ENCODE measurements at regions not wholly inside any gene's neighbourhood (a gene's known extent, or its start where the extent isn't known, plus 50 kb on each side); places are given as distances from the start of the nearest gene placed in this dataset.

DNA sequence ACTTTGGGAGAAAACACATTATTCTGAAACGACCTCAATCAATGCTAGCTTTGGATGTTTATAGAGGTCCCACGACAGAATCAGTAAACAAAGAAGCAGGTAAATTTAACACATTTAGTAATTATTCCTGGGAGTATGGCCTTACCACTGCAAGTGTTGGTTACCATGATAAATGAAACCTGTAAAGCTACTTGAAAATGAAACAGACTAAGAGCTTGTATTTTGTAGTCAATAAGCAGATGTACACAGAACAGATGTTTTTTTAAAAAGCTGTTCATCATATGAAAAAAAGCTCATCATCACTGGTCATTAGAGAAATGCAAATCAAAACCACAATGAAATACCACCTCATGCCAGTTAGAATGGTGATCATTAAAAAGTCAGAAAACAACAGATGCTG lies 295.3 kb upstream of the XYLT1 start:
- no peaks in the 10 kb centered on the region for H3K4me1 ChIP-seq (ENCODE audit: control extremely low read depth in 1 of 4, control insufficient read depth in 4 of 4, insufficient read depth in 4 of 4, low read length in 3 of 4)
- DNase-seq = no peak
- H3K27ac ChIP-seq (ENCODE audit: insufficient read depth in 1 of 2, low read depth in 1 of 2, low read length in 2 of 2, poor library complexity in 1 of 2, severe bottlenecking in 2 of 2) = no peak overlapping the region
- H3K4me3 ChIP-seq (ENCODE audit: control insufficient read depth in 1 of 7, extremely low read depth in 1 of 7, insufficient read depth in 4 of 7, low read depth in 2 of 7, low read length in 6 of 7) = no peak overlapping the region
- H3K27me3 ChIP-seq (replicated peaks in 2 of 5; ENCODE audit: control insufficient read depth in 4 of 5, insufficient read depth in 5 of 5, low read length in 4 of 5) = no peaks in the 10 kb centered on the region
- POLR2A ChIA-PET = no interaction called here
- no peaks in the 10 kb centered on the region for H3K9me3 ChIP-seq (ENCODE audit: control extremely low read depth in 1 of 5, control insufficient read depth in 4 of 5, insufficient read depth in 2 of 5, low read depth in 1 of 5, low read length in 4 of 5)
- CTCF ChIA-PET = no interaction called here
- no CpG with 5 or more reads among the region's 2 CpGs for WGBS (ENCODE audit: insufficient coverage)
- H3K36me3 ChIP-seq (ENCODE audit: control insufficient read depth in 4 of 4, insufficient read depth in 4 of 4, low read length in 3 of 4) = no peaks in the 10 kb centered on the region

DNA sequence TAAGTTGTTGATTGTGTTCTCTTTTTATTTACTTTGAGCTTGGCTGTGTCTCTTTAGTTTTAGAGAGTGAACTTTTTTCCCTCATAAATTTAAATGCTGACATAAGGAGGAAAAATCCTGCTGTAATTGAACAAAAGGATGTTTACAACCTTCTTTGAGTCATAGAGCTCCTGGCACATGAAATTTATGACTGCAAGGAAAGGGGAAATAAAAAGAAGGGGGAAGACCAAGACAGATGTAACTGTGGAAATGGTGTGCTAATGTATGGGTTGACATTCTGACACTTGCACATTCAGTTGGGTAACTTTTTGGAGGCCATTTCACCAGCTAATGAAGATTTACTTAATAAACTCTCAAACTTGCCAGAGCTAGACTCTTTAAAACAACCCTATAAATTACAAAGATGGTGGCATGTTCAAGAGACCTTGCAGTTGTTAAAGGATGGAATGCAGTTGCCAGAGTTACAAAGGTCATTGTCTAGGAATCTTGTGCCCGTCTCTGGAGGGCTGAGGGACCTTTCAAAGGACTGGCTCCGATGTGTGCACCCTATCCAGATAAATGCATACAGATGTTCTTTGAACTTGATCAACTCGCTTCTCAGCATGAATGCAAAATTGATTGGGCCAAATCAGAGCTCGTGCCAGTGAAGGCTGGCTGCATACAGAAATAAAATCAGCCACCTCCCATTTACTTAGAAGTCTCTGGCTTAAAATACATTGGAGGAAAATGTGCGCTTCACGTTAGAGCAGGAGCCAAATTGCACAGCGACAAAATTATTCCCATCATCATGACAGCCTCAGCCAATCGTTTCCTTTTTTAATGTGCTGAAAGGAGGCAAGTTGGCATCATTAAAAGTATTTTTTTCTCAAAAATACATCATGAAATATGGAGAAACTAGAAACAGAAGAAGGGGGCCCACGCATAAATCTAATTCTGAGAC lies 289.0 kb upstream of the XYLT1 start:
- POLR2A ChIA-PET = no interaction called here

DNA sequence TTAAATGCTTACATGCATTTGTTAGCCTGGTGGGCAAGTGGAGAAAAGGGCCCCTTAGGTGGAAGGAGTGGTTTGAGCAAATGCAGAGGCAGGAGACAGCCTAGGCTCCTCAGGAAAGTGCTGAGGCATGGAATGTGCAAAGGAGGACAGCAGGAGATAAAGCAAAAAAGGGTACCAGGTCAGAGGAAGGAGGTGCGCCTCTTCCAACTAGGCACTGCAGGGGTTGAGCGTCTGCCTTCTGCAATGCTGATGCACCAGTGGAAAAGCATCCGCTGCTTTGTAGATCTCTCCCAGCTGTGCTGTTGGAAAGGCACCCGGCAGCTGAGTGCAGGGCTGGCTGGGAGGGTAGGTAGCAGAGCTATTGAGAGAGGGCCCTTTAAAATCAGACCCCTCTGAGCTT lies 287.0 kb upstream of the XYLT1 start:
- CTCF ChIA-PET = no interaction called here
- H3K27me3 ChIP-seq (replicated peaks in 2 of 5; ENCODE audit: control insufficient read depth in 4 of 5, insufficient read depth in 5 of 5, low read length in 4 of 5) = peaks cover 0 to 2% (median 0%) of the 10 kb centered on the region in 5 experiments
- H3K4me3 ChIP-seq (ENCODE audit: control insufficient read depth in 1 of 7, extremely low read depth in 1 of 7, insufficient read depth in 4 of 7, low read depth in 2 of 7, low read length in 6 of 7) = no peak overlapping the region
- no peaks in the 10 kb centered on the region for H3K4me1 ChIP-seq (ENCODE audit: control extremely low read depth in 1 of 4, control insufficient read depth in 4 of 4, insufficient read depth in 4 of 4, low read length in 3 of 4)
- no peaks in the 10 kb centered on the region for H3K36me3 ChIP-seq (ENCODE audit: control insufficient read depth in 4 of 4, insufficient read depth in 4 of 4, low read length in 3 of 4)
- no peak for DNase-seq
- WGBS (ENCODE audit: insufficient coverage) = 95% methylated on average over 4 of the region's 4 CpGs
- POLR2A ChIA-PET = no interaction called here
- H3K9me3 ChIP-seq (ENCODE audit: control extremely low read depth in 1 of 5, control insufficient read depth in 4 of 5, insufficient read depth in 2 of 5, low read depth in 1 of 5, low read length in 4 of 5) = no peaks in the 10 kb centered on the region
- H3K27ac ChIP-seq (ENCODE audit: insufficient read depth in 1 of 2, low read depth in 1 of 2, low read length in 2 of 2, poor library complexity in 1 of 2, severe bottlenecking in 2 of 2) = no peak overlapping the region

More for the DNA sequence above, 289.0 kb upstream of the XYLT1 start:
- DNase-seq = peak in 1 of 3 donors; percentile 12
- Histone ChIP-seq H3K36me3 (ENCODE audit: control insufficient read depth in 4 of 4, insufficient read depth in 4 of 4, low read length in 3 of 4) (no peaks in the 10 kb centered on the region), H3K27ac (ENCODE audit: insufficient read depth in 1 of 2, low read depth in 1 of 2, low read length in 2 of 2, poor library complexity in 1 of 2, severe bottlenecking in 2 of 2) (no peak overlapping the region), H3K27me3 (replicated peaks in 2 of 5; ENCODE audit: control insufficient read depth in 4 of 5, insufficient read depth in 5 of 5, low read length in 4 of 5) (no peaks in the 10 kb centered on the region), H3K4me1 (ENCODE audit: control extremely low read depth in 1 of 4, control insufficient read depth in 4 of 4, insufficient read depth in 4 of 4, low read length in 3 of 4) (no peaks in the 10 kb centered on the region), H3K4me3 (ENCODE audit: control insufficient read depth in 1 of 7, extremely low read depth in 1 of 7, insufficient read depth in 4 of 7, low read depth in 2 of 7, low read length in 6 of 7) (no peak overlapping the region), H3K9me3 (ENCODE audit: control extremely low read depth in 1 of 5, control insufficient read depth in 4 of 5, insufficient read depth in 2 of 5, low read depth in 1 of 5, low read length in 4 of 5) (no peaks in the 10 kb centered on the region)
- WGBS (ENCODE audit: insufficient coverage) = 90% methylated on average over 7 of the region's 9 CpGs
- CTCF ChIA-PET = no interaction called here

DNA sequence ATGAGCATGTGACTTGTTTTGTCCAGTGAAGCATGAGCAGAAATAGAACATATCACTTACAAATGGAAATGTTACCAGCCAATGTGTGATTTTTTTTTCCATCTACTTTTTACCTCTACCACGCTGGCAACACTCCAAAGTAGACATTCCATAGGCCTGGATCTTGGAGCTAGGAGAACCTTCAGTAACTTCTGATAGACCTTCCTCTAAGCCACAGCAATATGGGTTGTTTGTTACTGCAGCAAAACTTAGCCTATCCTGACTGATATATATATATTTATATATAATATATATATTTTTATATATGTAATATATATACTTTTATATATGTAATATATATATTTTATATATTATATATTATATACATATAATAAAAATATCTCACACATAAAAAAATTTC lies 284.4 kb upstream of the XYLT1 start:
- whole genome bisulfite sequencing (ENCODE audit: insufficient coverage) = 100% methylated on average over 1 of the region's 1 CpG
- no peak overlapping the region for H3K4me3 ChIP-seq (ENCODE audit: control insufficient read depth in 1 of 7, extremely low read depth in 1 of 7, insufficient read depth in 4 of 7, low read depth in 2 of 7, low read length in 6 of 7)
- no peaks in the 10 kb centered on the region for H3K4me1 ChIP-seq (ENCODE audit: control extremely low read depth in 1 of 4, control insufficient read depth in 4 of 4, insufficient read depth in 4 of 4, low read length in 3 of 4)
- peaks cover 0 to 2% (median 0%) of the 10 kb centered on the region in 5 experiments for H3K27me3 ChIP-seq (replicated peaks in 2 of 5; ENCODE audit: control insufficient read depth in 4 of 5, insufficient read depth in 5 of 5, low read length in 4 of 5)
- CTCF ChIA-PET = no interaction called here
- POLR2A ChIA-PET = no interaction called here
- no peak for DNase-seq
- no peaks in the 10 kb centered on the region for H3K36me3 ChIP-seq (ENCODE audit: control insufficient read depth in 4 of 4, insufficient read depth in 4 of 4, low read length in 3 of 4)
- H3K9me3 ChIP-seq (ENCODE audit: control extremely low read depth in 1 of 5, control insufficient read depth in 4 of 5, insufficient read depth in 2 of 5, low read depth in 1 of 5, low read length in 4 of 5) = no peaks in the 10 kb centered on the region
- no peak overlapping the region for H3K27ac ChIP-seq (ENCODE audit: insufficient read depth in 1 of 2, low read depth in 1 of 2, low read length in 2 of 2, poor library complexity in 1 of 2, severe bottlenecking in 2 of 2)

DNA sequence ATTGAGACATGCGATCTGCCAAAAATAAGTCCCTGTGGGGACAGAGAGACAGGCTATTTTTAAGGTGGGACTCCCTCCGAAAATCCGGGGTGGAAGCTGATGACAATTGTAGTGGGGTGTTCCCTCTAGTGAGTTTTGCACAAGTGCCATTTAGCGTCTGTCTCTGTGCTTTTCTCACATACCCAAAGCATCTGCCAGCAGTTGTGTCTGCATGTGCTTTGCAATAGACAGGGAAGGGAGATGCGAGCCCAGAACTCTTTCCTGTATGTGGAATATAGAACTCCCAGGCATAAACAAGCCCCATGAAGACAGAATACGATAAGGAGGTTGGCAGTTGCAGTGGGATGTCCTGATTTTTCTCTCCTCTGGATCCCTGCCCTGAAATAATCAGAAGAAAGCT lies 282.7 kb upstream of the XYLT1 start:
- H3K27me3 ChIP-seq (replicated peaks in 2 of 5; ENCODE audit: control insufficient read depth in 4 of 5, insufficient read depth in 5 of 5, low read length in 4 of 5) = peaks cover 0 to 2% (median 0%) of the 10 kb centered on the region in 5 experiments
- H3K36me3 ChIP-seq (ENCODE audit: control insufficient read depth in 4 of 4, insufficient read depth in 4 of 4, low read length in 3 of 4) = no peaks in the 10 kb centered on the region
- no peak for DNase-seq
- ChIA-PET POLR2A (no interaction called here), CTCF (no interaction called here)
- H3K9me3 ChIP-seq (ENCODE audit: control extremely low read depth in 1 of 5, control insufficient read depth in 4 of 5, insufficient read depth in 2 of 5, low read depth in 1 of 5, low read length in 4 of 5) = peaks cover 0 to 2% (median 0%) of the 10 kb centered on the region in 5 experiments
- WGBS (ENCODE audit: insufficient coverage) = 83% methylated on average over 3 of the region's 6 CpGs
- no peak overlapping the region for H3K4me3 ChIP-seq (ENCODE audit: control insufficient read depth in 1 of 7, extremely low read depth in 1 of 7, insufficient read depth in 4 of 7, low read depth in 2 of 7, low read length in 6 of 7)
- no peak overlapping the region for H3K27ac ChIP-seq (ENCODE audit: insufficient read depth in 1 of 2, low read depth in 1 of 2, low read length in 2 of 2, poor library complexity in 1 of 2, severe bottlenecking in 2 of 2)
- H3K4me1 ChIP-seq (ENCODE audit: control extremely low read depth in 1 of 4, control insufficient read depth in 4 of 4, insufficient read depth in 4 of 4, low read length in 3 of 4) = no peaks in the 10 kb centered on the region

DNA sequence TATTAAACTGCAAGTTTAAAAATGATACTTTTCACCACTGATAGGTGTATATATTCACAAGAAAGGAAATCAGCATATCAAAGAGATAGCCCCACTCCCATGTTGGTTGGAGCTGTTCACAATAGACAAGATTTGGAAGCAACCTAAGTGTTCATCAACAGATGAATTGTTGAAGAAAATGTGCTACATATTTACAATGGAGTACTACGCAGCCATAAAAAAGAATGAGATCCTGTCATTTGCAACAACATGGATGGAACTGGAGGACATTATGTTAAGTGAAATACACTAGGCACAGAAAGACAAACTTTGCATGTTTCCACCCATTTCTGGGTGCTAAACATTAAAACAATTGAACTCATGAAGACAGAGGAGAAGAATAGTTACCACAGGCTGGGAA lies 278.9 kb upstream of the XYLT1 start:
- POLR2A ChIA-PET = no interaction called here
- H3K27me3 ChIP-seq (replicated peaks in 2 of 5; ENCODE audit: control insufficient read depth in 4 of 5, insufficient read depth in 5 of 5, low read length in 4 of 5) = peaks cover 0 to 2% (median 0%) of the 10 kb centered on the region in 5 experiments
- H3K27ac ChIP-seq (ENCODE audit: insufficient read depth in 1 of 2, low read depth in 1 of 2, low read length in 2 of 2, poor library complexity in 1 of 2, severe bottlenecking in 2 of 2) = no peak overlapping the region
- H3K9me3 ChIP-seq (ENCODE audit: control extremely low read depth in 1 of 5, control insufficient read depth in 4 of 5, insufficient read depth in 2 of 5, low read depth in 1 of 5, low read length in 4 of 5) = peaks cover 0 to 2% (median 0%) of the 10 kb centered on the region in 5 experiments
- H3K4me3 ChIP-seq (ENCODE audit: control insufficient read depth in 1 of 7, extremely low read depth in 1 of 7, insufficient read depth in 4 of 7, low read depth in 2 of 7, low read length in 6 of 7) = no peak overlapping the region
- no peak for DNase-seq
- CTCF ChIA-PET = no interaction called here
- H3K36me3 ChIP-seq (ENCODE audit: control insufficient read depth in 4 of 4, insufficient read depth in 4 of 4, low read length in 3 of 4) = no peaks in the 10 kb centered on the region
- H3K4me1 ChIP-seq (ENCODE audit: control extremely low read depth in 1 of 4, control insufficient read depth in 4 of 4, insufficient read depth in 4 of 4, low read length in 3 of 4) = no peaks in the 10 kb centered on the region
- 100% methylated on average over 1 of the region's 1 CpG for WGBS (ENCODE audit: insufficient coverage)

DNA sequence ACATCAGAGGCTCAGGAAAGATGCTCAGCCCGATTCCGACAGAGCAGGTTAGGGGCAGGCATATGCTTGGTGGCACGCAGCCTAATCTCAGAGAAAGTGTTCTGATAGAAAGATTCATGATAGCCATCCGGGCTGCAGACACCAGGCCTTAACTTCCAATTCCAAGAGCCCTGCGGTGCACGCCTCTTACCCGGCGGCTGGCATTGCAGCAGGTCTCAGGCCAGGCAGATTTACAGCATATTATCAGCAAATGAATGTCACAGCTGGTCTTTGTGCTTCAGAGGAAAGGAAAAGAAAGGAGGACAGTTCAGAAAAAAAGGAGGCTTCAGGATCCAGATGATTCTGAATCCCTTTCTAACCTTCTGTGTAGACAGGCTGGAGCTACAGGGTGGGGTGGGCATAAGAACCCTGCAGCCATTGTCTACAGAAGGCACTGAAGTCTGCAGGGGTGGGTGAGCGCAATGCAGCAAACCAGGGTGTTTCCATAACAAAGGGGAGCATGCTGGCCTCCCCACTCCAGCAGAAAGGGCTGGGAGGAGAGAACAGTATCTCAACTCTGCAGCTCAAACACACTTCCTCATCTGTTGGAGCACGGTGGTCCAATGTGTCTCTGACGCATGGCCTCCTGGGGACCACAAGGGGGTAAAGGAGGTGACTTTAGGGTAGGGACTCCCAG lies 277.4 kb upstream of the XYLT1 start:
- H3K4me1 ChIP-seq (ENCODE audit: control extremely low read depth in 1 of 4, control insufficient read depth in 4 of 4, insufficient read depth in 4 of 4, low read length in 3 of 4) = no peaks in the 10 kb centered on the region
- DNase-seq = peak; percentile 5 to 25 (median 11)
- H3K4me3 ChIP-seq (ENCODE audit: control insufficient read depth in 1 of 7, extremely low read depth in 1 of 7, insufficient read depth in 4 of 7, low read depth in 2 of 7, low read length in 6 of 7) = no peak overlapping the region
- H3K27me3 ChIP-seq (replicated peaks in 2 of 5; ENCODE audit: control insufficient read depth in 4 of 5, insufficient read depth in 5 of 5, low read length in 4 of 5) = peaks cover 0 to 4% (median under 1%) of the 10 kb centered on the region in 5 experiments
- POLR2A ChIA-PET = no interaction called here
- no peak overlapping the region for H3K27ac ChIP-seq (ENCODE audit: insufficient read depth in 1 of 2, low read depth in 1 of 2, low read length in 2 of 2, poor library complexity in 1 of 2, severe bottlenecking in 2 of 2)
- H3K9me3 ChIP-seq (ENCODE audit: control extremely low read depth in 1 of 5, control insufficient read depth in 4 of 5, insufficient read depth in 2 of 5, low read depth in 1 of 5, low read length in 4 of 5) = peaks cover 0 to 2% (median 0%) of the 10 kb centered on the region in 5 experiments
- CTCF ChIA-PET = no interaction called here
- H3K36me3 ChIP-seq (ENCODE audit: control insufficient read depth in 4 of 4, insufficient read depth in 4 of 4, low read length in 3 of 4) = no peaks in the 10 kb centered on the region
- 65% methylated on average over 11 of the region's 11 CpGs for WGBS (ENCODE audit: insufficient coverage)
